ENCODE measurements at regions not wholly inside any gene's neighbourhood (a gene's known extent, or its start where the extent isn't known, plus 50 kb on each side); places are given as distances from the start of the nearest gene placed in this dataset.

GRCh38 chr13:111966933-111967332, 100.0 kb upstream of the SOX1 start:
- no peak for DNase-seq (ENCODE audit: low read depth in 4 of 4, low spot score in 3 of 4)

GRCh38 chr13:111967572-111968201, 99.3 kb upstream of the SOX1 start:
- DNase-seq (ENCODE audit: low read depth in 4 of 4, low spot score in 3 of 4) = no peak

GRCh38 chr13:111968336-111969010, 98.5 kb upstream of the SOX1 start:
- DNase-seq (ENCODE audit: low read depth in 4 of 4, low spot score in 3 of 4) = no peak

DNA sequence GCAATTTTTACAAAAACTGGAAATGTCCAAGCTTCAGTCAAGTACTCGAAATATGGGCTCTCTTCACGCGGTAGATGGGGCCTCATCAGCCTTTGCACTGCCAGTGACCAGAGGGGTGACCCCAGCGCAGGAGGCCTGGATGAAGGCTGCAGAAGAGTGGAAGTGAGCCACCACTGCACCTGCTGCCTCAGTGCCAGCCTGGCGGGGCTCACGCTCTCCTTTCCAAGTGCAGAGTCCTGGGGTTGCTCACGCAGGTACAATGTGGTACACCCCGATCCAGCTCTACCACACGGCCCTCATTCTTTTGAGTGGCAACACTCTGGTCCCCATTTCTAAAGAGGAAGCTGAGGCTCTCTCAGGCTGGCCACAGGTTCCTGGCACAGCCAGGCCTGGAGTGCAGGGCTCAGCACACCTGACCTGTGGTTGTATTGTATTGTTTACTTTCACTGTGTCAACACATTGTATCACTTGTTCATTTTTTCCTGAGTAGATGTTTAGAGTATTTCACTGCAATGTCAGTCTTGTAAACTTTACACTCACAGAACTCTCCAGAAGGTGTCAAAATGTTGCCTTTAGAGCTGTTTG, 97.3 kb upstream of the SOX1 start:
- DNase-seq (ENCODE audit: low read depth in 4 of 4, low spot score in 3 of 4) = no peak

GRCh38 chr13:111970494-111971141, 96.3 kb upstream of the SOX1 start:
- no peak for DNase-seq (ENCODE audit: low read depth in 4 of 4, low spot score in 3 of 4)

GRCh38 chr13:111971891-111972780, 94.8 kb upstream of the SOX1 start:
- no peak for DNase-seq (ENCODE audit: low read depth in 4 of 4, low spot score in 3 of 4)

- DNase-seq (ENCODE audit: low read depth in 4 of 4, low spot score in 3 of 4) = no peak
Observed at GRCh38 chr13:111973186-111973585, 93.8 kb upstream of the SOX1 start.

- DNase-seq (ENCODE audit: low read depth in 4 of 4, low spot score in 3 of 4) = no peak
Observed at GRCh38 chr13:111973605-111974340, 93.2 kb upstream of the SOX1 start.

DNA sequence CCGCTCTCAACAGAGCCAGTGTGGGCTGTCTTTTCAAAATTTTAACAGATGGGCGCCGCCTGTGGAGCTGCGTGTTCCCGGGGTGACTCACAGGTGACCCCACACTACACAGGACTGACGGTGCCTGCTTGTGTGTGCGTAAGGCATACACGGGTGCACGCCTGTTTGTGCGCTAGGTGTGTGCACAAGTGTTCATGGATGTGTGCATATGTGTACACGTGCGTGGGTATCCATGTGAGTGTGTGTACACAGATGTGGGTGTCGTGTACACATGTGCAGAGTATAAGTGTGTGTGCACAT, 92.7 kb upstream of the SOX1 start:
- DNase-seq (ENCODE audit: low read depth in 4 of 4, low spot score in 3 of 4) = no peak

DNA sequence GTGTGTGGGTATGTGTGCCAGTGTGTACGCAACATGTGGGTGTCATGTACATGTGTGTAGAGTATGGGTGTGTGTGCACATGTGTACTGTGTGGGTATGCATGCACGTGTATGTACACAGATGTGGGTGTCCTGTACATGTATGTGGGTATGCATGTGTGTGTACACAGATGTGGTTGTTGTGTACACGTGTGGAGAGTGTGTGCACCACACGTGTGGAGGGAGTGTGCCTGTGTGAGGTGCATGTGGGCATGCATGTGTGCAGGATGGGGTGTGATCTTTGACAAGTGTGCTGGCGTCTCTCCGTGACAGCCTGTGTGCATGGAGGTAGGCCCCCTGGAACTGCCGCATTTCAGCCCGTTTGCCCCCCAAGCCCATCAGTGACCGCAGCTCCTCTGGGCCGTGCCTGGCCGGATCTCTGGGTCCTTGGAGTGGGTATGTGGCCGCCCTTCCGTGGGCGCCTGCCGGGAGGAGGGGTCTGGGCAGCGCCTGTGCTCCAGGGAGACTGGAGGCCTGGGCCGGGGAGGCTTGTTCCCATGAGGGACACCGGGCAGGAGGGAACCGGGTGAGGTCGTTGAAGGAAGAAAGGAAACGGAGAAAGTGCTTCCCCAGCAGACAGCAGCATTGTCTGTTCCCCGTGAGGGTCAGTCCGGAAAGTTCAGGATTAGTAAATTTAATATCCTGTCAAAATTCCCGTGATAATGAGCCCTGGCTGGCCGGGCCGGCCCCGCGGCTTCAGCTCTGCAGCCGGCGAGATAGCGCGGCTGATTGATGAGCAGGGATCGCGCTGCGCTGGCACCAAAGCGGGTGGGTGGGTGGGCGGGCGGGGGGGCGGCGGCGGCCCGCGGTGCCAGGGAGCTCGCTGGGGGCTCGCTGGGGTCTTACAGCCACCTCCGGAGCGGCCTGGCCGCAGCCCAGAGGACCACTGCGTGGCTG, 91.1 kb upstream of the SOX1 start:
- no peak for DNase-seq (ENCODE audit: low read depth in 4 of 4, low spot score in 3 of 4)

GRCh38 chr13:111976474-111977178, 90.3 kb upstream of the SOX1 start:
- no peak for DNase-seq (ENCODE audit: low read depth in 4 of 4, low spot score in 3 of 4)

- no peak for DNase-seq (ENCODE audit: low read depth in 4 of 4, low spot score in 3 of 4)
Observed at GRCh38 chr13:111977179-111977506, 89.8 kb upstream of the SOX1 start.

DNA sequence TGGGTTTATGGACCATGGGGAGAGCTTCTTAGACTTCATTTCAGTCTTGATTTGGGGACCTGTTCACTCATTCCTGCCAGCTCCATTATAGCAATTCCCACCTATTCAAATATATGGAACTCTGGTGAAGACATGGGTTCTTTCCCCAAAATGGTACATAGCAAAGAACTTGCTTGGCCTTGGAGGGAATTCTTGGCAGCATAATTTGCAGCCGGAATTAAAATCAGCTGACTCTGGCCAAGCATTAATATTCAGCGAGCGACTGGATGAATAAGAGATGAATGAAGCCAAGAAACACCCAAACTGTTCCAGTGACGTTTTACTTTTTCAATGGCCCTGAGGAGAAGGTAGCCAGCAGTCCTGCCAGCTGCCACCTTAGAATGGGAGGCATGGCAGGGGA, 88.4 kb upstream of the SOX1 start:
- no peak for DNase-seq (ENCODE audit: low read depth in 4 of 4, low spot score in 3 of 4)

DNA sequence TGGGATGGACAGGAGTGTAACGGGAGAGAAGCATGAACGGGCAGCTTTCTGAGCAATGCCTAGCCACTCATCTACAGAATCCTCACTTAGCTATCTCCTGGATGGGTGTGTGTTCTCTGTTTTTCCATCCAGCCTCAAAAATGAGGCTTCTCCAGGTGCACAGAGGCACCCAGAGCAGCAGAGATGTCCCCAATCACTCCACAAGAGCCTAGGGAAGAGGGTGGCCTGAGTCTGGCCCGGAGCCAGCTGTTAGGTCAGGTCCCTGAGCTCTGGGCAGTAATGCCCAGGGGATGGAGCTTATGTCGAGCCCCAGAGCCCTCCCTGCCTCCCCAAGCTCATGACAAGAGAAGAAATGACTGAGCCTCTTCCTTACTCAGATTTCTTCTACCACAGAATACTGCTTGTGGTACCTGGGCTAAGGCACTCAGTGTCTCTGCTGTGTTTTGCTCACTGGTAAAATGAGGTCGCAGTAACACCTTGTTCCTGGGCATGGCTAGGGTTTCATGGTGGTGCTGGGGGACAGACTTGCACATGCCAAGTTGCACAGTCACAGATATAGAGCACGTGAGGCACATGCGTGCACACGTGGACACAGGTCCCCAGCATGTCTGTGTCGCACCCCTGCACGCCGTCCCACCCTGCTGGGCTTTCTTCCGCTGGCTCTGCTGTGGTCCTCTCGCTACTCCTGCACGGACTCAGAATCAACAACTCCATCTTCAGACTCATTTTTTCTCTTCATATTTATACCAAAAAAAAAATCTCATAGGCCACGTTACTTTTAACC, 86.6 kb upstream of the SOX1 start:
- no peak for DNase-seq (ENCODE audit: low read depth in 4 of 4, low spot score in 3 of 4)

DNA sequence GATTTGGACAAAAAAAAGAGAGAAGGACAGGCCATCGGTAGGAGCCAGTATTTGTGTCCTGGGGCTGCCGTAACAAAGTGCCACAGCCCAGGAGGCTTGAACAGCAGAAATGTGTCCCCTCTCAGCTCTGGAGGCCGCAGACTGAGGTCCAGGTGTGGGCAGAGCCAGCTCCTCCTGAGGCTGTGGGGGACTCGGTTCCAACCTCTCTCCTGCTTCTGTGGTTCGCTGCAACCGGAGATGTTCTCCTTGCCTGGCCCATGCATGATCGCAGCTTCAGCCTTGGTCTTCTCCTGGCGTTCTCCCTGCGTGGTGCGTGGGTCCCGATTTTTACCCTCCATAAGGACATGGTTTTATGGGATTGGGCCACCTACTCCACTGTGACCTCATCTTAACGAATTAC, 85.9 kb upstream of the SOX1 start:
- no peak for DNase-seq (ENCODE audit: low read depth in 4 of 4, low spot score in 3 of 4)

- DNase-seq (ENCODE audit: low read depth in 4 of 4, low spot score in 3 of 4) = no peak
Observed at GRCh38 chr13:111981446-111982165, 85.3 kb upstream of the SOX1 start.

GRCh38 chr13:111984349-111984748, 82.6 kb upstream of the SOX1 start:
- DNase-seq (ENCODE audit: low read depth in 4 of 4, low spot score in 3 of 4) = no peak

All from left renal pelvis (tissue), 4 donors.